IMR-90 (cell line): ENCODE measurements at regions not wholly inside any gene's neighbourhood (a gene's known extent, or its start where the extent isn't known, plus 50 kb on each side); places are given as distances from the start of the nearest gene placed in this dataset.
"Not testable (repeated sequence)": the region's sequence is repeated elsewhere in the genome, so short reads cannot be mapped to it uniquely, and the experiment has no call there.

ENCODE experiments used
- ATAC-seq: fragments of 200-7000 bp; cut with Tn5 transposase; 2 replicates; pipeline ENCODE4 v1.9.1; 2020; ENCODE audit warnings: low read depth, mild to moderate bottlenecking, moderate library complexity
- BruUV-seq: library from RNA; stranded (reverse); fragments of 400-500 nt; replicated peaks from 2 replicates; lab custom pipeline; 2021; lab: Mats Ljungman, UMichigan
- CTCF ChIA-PET: fragments of 300-600 bp; formaldehyde crosslinking; extraction: SDS; loops from one replicate; lab custom pipeline; 2021; ENCODE audit warnings: antibody characterized with exemption; lab: Yijun Ruan, JAX
- POLR2A ChIA-PET: fragments of 300-600 bp; sonication (Branson Sonifier 250); formaldehyde crosslinking; loops from one replicate; lab custom pipeline; 2022; ENCODE audit warnings: antibody characterized with exemption; ENCODE audit not compliant: unreplicated experiment; lab: Charles Lee
- DNase-seq: peaks from one replicate; pipeline ENCODE4 v3.0.0; 2013
- H2AFZ ChIP-seq: replicated peaks from 2 replicates; pipeline ENCODE3; 2013; ENCODE audit warnings: low read length, mild to moderate bottlenecking; ENCODE audit not compliant: poor library complexity
- H2AK5ac ChIP-seq: 2 replicates; pipeline ENCODE4 v1.6.1; 2013; ENCODE audit warnings: low read depth, low read length, inconsistent platforms
- H2AK9ac ChIP-seq: replicated peaks from 2 replicates; pipeline ENCODE3; 2013; ENCODE audit warnings: mild to moderate bottlenecking, low read depth, low read length, moderate library complexity; ENCODE audit not compliant: poor library complexity
- H2BK120ac ChIP-seq: 2 replicates; pipeline ENCODE4 v1.6.1; 2013; ENCODE audit warnings: low read depth, low read length, inconsistent platforms
- H2BK15ac ChIP-seq: 3 replicates; pipeline ENCODE4 v1.6.1; 2013; ENCODE audit warnings: low read depth, low read length, inconsistent platforms
- H2BK20ac ChIP-seq: 2 replicates; pipeline ENCODE4 v1.6.1; 2013; ENCODE audit warnings: low read depth, mild to moderate bottlenecking, inconsistent platforms, low read length, moderate library complexity
- H2BK5ac ChIP-seq: 2 replicates; pipeline ENCODE4 v1.6.1; 2013; ENCODE audit warnings: mild to moderate bottlenecking, low read depth, low read length, inconsistent platforms; ENCODE audit not compliant: poor library complexity, severe bottlenecking
- H3K14ac ChIP-seq: replicated peaks from 2 replicates; pipeline ENCODE4 v1.6.1; 2013; ENCODE audit warnings: low read depth, low read length, inconsistent platforms
- H3K18ac ChIP-seq: 2 replicates; pipeline ENCODE4 v1.6.1; 2013; ENCODE audit warnings: low read depth, low read length, control low read depth
- H3K23ac ChIP-seq: 2 replicates; pipeline ENCODE4 v1.6.1; 2013; ENCODE audit warnings: low read depth, low read length, inconsistent platforms
- H3K27ac ChIP-seq: 2 replicates; pipeline ENCODE4 v1.5.1; 2013; ENCODE audit warnings: mild to moderate bottlenecking, control low read depth, low read length; ENCODE audit not compliant: insufficient read depth
- H3K27me3 ChIP-seq: 2 replicates; pipeline ENCODE4 v1.6.1; 2013; ENCODE audit warnings: low read length; ENCODE audit not compliant: control insufficient read depth, insufficient read depth
- H3K36me3 ChIP-seq: 2 replicates; pipeline ENCODE4 v1.6.1; 2013; ENCODE audit warnings: low read length, mixed read lengths; ENCODE audit not compliant: control insufficient read depth, insufficient read depth
- H3K4ac ChIP-seq: 2 replicates; pipeline ENCODE4 v1.6.1; 2013; ENCODE audit warnings: low read depth, low read length, inconsistent platforms
- H3K4me1 ChIP-seq: 2 replicates; pipeline ENCODE4 v1.6.1; 2013; ENCODE audit warnings: low read length, mixed read lengths; ENCODE audit not compliant: control insufficient read depth, insufficient read depth
- H3K4me2 ChIP-seq: 2 replicates; pipeline ENCODE4 v1.6.1; 2013; ENCODE audit warnings: low read depth, mild to moderate bottlenecking, control low read depth, low read length, moderate library complexity
- H3K4me3 ChIP-seq: 2 replicates; pipeline ENCODE4 v1.5.1; 2013; ENCODE audit warnings: low read depth, mild to moderate bottlenecking, control low read depth, low read length, moderate library complexity; ENCODE audit not compliant: insufficient read depth
- H3K56ac ChIP-seq: 2 replicates; pipeline ENCODE4 v1.6.1; 2013; ENCODE audit warnings: low read length, inconsistent platforms; ENCODE audit not compliant: insufficient read depth; ENCODE audit errors: extremely low read depth
- H3K79me1 ChIP-seq, 2 experiments: 2 replicates each; pipeline ENCODE4 v1.6.1; 2013; ENCODE audit warnings: low read length in 2 of 2, inconsistent platforms in 1 of 2, low read depth in 1 of 2
- H3K9ac ChIP-seq: 2 replicates; pipeline ENCODE4 v1.6.1; 2013; ENCODE audit warnings: low read depth, low read length, control low read depth
- H3K9me1 ChIP-seq: 2 replicates; pipeline ENCODE4 v1.6.1; 2013; ENCODE audit warnings: low read length, inconsistent platforms; ENCODE audit not compliant: insufficient read depth
- H3K9me3 ChIP-seq: 2 replicates; pipeline ENCODE4 v1.6.1; 2013; ENCODE audit warnings: low read length; ENCODE audit not compliant: control insufficient read depth, insufficient read depth
- H4K20me1 ChIP-seq: 2 replicates; pipeline ENCODE4 v1.6.1; 2013; ENCODE audit warnings: low read length, inconsistent platforms; ENCODE audit not compliant: insufficient read depth
- H4K5ac ChIP-seq: 2 replicates; pipeline ENCODE4 v1.6.1; 2013; ENCODE audit warnings: mild to moderate bottlenecking, low read depth, low read length, control low read depth
- H4K8ac ChIP-seq, 2 experiments: 2 replicates each; pipeline ENCODE4 v1.6.1; 2013; ENCODE audit warnings: low read depth in 2 of 2, low read length in 2 of 2, control low read depth in 1 of 2, inconsistent platforms in 1 of 2
- H4K91ac ChIP-seq: 2 replicates; pipeline ENCODE4 v1.6.1; 2013; ENCODE audit warnings: low read depth, low read length, inconsistent platforms; ENCODE audit not compliant: insufficient read depth
- WGBS, 2 experiments: methylation state at CpG; one replicate each; pipeline versions ENCODE4 v1.1.5 to v1.1.7; 2013; ENCODE audit warnings: missing lambda C conversion rate in 2 of 2; ENCODE audit not compliant: insufficient read length in 1 of 2; ENCODE audit errors: extremely low coverage in 2 of 2; 5-methylcytosine and 5-hydroxymethylcytosine counted together
- dilution Hi-C: fragments of 300-500 bp; cut with HindIII; formaldehyde crosslinking; loops from one replicate; pipeline ENCODE4 v1.14.3; 2018; ENCODE audit warnings: low sequenced_read_pairs; ENCODE audit not compliant: unreplicated experiment
- in situ Hi-C: fragments of 300-500 bp; cut with MboI; formaldehyde crosslinking; loops from 3 replicates; pipeline ENCODE4 v1.14.3; 2019; ENCODE audit warnings: low sequenced_read_pairs, inconsistent platforms, mixed read lengths
- intact Hi-C: fragments of 100-400 bp; cut with micrococcal nuclease; formaldehyde crosslinking; loops from 2 replicates; pipeline ENCODE4 v1.10.0; 2022

DNA sequence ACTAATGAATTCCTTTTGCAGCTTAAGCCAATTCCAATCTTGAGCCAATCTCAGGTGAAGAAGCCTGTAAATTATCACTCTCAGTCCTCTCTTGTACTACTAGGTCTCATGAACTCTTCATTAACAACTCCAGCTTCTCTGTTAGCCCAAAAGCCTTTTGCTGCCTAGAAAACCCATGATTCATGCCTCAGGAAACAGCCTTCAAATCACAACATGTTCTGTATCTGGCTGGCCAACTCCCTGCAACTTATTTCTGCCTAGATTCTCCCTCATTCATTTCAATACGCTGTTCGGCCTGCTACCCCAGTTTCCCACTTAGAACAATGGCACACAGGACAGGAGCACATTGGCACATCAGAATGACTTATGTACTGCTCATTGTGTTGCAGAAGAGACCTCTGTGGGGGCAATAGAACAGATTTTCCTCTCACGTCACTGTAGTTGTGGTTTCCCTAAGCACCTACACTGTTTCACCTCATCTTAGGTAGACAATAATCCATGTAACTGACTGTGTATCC lies 395.4 kb downstream of the OR4F29 start:
- H2AK9ac ChIP-seq, H3K4me3 ChIP-seq, ATAC-seq, CTCF ChIA-PET, H4K91ac ChIP-seq, POLR2A ChIA-PET, in situ Hi-C loops, BruUV-seq, H3K9me1 ChIP-seq, H3K18ac ChIP-seq, H3K4me1 ChIP-seq, H3K27ac ChIP-seq, H3K56ac ChIP-seq, H3K9me3 ChIP-seq, H2BK15ac ChIP-seq, H2BK20ac ChIP-seq, DNase-seq, H4K5ac ChIP-seq, H3K4me2 ChIP-seq, dilution Hi-C loops, H2BK120ac ChIP-seq, H2AK5ac ChIP-seq, H3K14ac ChIP-seq, H3K27me3 ChIP-seq, H3K79me1 ChIP-seq, H4K8ac ChIP-seq, intact Hi-C loops, H2AFZ ChIP-seq, H3K9ac ChIP-seq, H3K4ac ChIP-seq, H3K23ac ChIP-seq, H4K20me1 ChIP-seq, H2BK5ac ChIP-seq, H3K36me3 ChIP-seq: not testable (repeated sequence)
- WGBS, 2 experiments, result no CpG with 5 or more reads among the region's 3 CpGs

DNA sequence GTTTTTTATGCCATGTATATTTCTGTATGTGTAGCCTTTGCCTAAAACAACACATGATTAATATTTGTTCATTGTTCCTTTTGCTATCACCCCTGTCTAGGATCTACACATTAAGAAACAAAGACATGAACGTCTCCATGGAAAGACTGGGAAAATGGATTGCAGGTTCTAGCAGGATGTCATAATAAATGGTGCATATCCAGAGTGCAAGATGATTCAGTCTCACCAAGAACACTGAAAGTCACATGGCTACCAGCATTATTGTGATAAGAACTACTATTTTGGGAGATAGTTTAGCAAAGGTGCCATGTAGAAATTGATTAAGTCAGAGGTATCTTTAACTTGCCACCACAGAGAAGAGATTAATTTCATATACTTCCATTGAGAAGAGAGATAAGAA lies 398.3 kb downstream of the OR4F29 start:
- H3K4me3 ChIP-seq, H4K8ac ChIP-seq, H2AK9ac ChIP-seq, H3K9ac ChIP-seq, H4K5ac ChIP-seq, H3K36me3 ChIP-seq, H2BK15ac ChIP-seq, H2BK120ac ChIP-seq, ATAC-seq, H4K20me1 ChIP-seq, H3K4me2 ChIP-seq, H2BK20ac ChIP-seq, H3K23ac ChIP-seq, H3K4ac ChIP-seq, H3K9me1 ChIP-seq, dilution Hi-C loops, H2AFZ ChIP-seq, BruUV-seq, CTCF ChIA-PET, in situ Hi-C loops, H3K4me1 ChIP-seq, intact Hi-C loops, DNase-seq, H3K14ac ChIP-seq, H2BK5ac ChIP-seq, H3K27me3 ChIP-seq, H3K9me3 ChIP-seq, H3K27ac ChIP-seq, H3K79me1 ChIP-seq, H3K56ac ChIP-seq, H4K91ac ChIP-seq, POLR2A ChIA-PET, H3K18ac ChIP-seq, H2AK5ac ChIP-seq: not testable (repeated sequence)
- no CpG with 5 or more reads among the region's 1 CpG for WGBS, 2 experiments
